Stimulated activated CD4-positive, alpha-beta T cell treated with anti-CD3 and anti-CD28 coated beads, Interleukin-12 subunit alpha, Interleukin-12 subunit beta, amount 100 ng/mL, for 4 hours (primary cell): ENCODE measurements at regions not wholly inside any gene's neighbourhood (a gene's known extent, or its start where the extent isn't known, plus 50 kb on each side); places are given as distances from the start of the nearest gene placed in this dataset.

ENCODE experiments used
- DNase-seq: peaks from one replicate; pipeline ENCODE4 v3.0.0-alpha.2; 2020

GRCh38 chr9:121550041-121550440, 50.4 kb upstream of the GGTA1 start:
- DNase-seq, result no peak

- DNase-seq, result peak; percentile 66
Measured at GRCh38 chr9:121550569-121551512, 51.2 kb upstream of the GGTA1 start.

DNA sequence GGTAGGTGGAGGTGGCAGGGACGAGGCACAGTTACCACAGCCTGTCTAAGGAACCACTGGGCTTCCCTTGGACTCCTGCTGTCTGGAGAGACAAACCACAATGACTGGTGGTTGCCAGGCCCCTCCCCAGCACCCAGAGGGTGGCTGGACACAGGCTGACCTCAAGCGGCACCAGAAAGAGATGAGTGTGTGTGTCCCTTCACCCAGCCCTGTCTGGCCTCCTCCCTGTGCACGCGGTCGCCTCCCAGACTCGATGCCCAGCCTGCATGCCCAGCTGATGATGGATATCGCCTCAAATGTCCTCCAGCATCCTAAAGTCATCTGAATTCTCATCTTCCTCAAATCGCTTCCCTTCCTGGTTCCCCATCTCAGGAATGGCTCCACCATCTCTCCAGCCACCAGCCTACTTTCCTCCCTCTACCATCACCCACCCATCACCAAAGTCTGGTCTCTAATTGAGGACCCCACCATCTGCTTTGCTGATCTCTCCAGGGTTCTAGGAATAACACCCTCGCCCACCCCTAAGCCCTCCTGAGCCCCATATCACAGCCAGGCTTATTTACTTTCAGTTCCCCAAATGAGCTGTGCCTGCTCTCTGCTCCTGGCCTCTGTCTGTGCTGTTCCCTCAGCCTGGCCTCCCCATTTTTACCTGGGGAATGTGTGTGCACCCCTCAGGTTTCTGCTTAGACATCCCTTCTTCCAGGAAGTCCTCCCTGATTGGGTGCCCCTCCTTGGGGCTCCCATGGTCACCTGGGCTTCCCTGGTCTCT, 52.5 kb upstream of the GGTA1 start:
- no peak for DNase-seq

DNA sequence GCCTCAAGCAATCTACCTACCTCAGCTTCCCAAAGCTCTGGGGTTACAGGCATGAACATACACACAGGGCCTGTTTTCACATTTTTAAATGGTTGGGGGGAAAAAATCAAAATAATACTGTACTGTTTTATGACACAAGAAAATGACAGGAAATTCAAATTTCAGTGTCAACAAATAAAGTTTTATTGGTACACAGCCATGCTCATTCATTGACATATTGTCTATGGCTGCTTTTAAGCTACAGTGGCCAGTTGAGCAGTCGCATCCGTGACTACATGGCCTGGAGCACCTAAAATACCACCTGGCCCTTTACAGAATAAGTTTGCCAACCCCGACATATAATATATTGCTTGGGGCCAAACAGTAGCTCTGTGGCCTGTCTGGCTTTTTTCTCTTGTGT, 56.4 kb upstream of the GGTA1 start:
- DNase-seq, result no peak

DNA sequence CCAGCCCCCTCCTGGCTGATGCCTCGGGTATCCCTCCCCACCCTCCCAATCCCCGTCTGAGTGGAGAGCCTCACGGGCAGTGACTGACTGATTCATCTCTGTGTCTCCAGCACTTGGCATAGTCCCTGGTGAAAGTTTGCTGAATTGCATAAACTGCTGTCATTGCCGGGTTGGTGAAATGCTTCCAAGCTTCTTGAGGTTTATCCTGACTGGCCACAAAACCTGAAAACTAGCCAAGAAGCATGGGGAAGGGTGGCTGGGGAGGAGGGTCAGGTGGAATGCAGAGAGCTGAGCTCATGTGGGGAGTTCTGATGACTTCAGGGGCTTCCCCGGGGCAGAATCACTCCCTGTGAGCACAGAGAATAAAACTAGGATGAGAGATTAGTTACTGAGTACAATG, 56.9 kb upstream of the GGTA1 start:
- DNase-seq, result no peak

GRCh38 chr9:121557581-121558447, 58.2 kb upstream of the GGTA1 start:
- no peak for DNase-seq

- DNase-seq, result no peak
Measured at GRCh38 chr9:121558473-121558872, 58.8 kb upstream of the GGTA1 start.

- no peak for DNase-seq
Measured at GRCh38 chr9:121559183-121559582, 59.5 kb upstream of the GGTA1 start.

DNA sequence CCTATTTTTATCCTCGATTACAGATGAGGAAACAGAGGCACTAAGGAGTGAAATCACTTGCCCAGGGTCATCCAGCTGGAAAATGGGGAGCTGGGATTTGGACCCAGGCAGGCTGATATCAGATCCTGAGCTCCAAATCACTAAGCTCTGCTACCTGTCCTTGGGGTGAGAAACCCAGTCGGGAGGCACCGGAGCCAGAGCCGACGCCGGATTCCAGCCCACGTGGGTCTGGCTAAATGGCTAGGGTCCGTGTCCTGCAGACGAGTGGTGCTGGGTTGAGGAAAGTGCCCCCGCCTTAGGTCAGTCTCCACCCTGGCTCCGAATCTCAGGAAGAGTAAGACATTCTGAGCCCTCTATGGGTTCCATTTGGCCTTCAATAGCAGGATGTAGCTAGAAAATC, 61.3 kb upstream of the GGTA1 start:
- no peak for DNase-seq

- no peak for DNase-seq
Measured at GRCh38 chr9:121561385-121562222, 62.0 kb upstream of the GGTA1 start.

DNA sequence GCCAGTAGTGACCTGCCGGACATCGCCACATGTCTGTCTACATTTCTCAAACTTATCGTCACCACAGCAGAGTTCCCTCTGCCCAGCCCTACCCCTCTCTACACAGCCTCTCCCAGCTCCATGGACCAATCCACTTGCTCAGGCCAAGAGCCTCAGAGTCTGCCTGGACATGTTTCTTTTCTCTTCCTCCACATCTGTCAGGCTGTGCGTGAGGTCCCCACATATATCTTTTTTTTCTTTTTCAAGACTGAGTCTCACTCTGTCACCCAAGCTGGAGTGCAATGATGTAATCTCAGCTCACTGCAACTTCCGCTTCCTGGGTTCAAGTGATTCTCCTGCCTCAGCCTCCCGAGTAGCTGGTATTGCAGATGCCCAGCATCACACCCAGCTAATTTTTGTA, 62.7 kb upstream of the GGTA1 start:
- no peak for DNase-seq

DNA sequence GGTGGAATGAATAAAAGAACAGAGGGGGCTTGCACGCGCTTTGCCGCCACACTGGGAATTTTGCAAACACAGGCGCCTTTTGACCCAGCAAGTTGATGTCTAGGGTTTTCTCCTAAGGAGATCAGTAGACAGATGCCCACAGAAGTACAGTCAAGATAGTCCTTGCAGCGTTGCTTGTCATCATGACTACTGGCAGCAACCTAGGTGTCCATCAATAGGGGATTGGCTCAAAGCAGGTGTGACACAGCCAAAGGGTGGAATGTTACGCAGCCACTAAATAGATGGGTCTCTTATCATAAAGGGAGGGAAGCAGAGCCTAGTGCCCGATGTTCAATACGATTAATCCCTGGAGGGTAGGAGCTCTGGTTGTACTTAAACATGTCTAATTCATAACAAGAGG, 63.8 kb upstream of the GGTA1 start:
- DNase-seq, result no peak

- DNase-seq, result no peak
Measured at GRCh38 chr9:121563881-121564460, 64.3 kb upstream of the GGTA1 start.

DNA sequence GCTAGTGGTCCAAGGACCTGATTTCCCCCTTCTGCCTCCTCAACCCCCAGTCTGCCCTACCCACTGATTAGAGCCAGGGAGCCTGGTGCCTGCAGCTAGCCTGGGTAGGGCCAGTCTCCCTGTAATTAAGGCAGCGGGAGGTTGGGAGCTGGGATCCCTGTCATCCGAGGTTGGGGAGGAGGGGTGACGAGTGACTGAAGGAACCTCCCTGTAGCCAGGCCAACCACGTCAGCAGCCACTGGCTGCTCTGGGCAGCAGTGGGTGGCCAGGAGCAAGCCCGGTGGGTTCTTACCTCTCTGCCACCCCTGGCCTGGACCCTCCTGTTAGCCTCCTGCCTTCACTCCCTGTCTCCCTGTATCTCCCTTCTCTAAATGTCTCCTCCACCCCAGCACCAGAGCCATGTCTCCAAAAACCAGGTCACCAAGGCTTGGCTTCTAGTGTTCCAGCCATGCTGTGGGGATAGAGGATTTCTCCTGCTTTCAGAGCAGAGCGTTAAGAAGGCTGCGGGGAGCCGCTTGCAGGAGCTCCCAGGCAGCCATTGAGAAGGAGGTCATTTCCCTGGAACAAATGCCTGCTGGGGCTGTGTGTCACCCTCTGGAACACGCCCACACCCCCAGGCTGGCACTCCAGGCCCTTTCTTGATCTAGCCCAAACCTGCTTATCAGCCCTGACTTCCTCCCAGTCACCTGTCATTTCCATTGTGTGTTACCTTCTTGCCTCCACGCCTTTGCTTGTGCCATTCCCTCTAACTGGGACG, 65.0 kb upstream of the GGTA1 start:
- no peak for DNase-seq

GRCh38 chr9:121566481-121567465, 67.1 kb upstream of the GGTA1 start:
- DNase-seq, result no peak

GRCh38 chr9:121567500-121568342, 68.1 kb upstream of the GGTA1 start:
- DNase-seq, result no peak

- DNase-seq, result no peak
Measured at GRCh38 chr9:121568343-121569265, 69.0 kb upstream of the GGTA1 start.

DNA sequence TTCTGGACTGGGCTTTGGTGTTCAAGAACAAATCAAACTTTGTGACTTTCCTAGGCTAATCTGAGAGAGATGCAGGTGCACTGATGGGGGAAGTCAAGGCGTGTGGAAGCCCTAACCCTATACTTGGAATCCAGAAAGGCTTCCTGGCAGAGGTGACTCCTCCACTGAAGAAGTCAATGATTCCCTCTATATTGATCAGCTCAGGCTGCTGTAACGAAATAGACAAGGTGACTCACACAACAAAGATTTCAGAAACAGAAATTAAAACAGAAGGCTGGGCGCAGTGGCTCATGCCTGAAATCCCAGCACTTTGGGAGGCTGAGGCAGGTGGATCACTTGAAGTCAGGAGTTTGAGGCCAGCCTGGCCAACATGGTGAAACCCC, 69.6 kb upstream of the GGTA1 start:
- DNase-seq, result no peak
